ENCODE measurements at regions not wholly inside any gene's neighbourhood (a gene's known extent, or its start where the extent isn't known, plus 50 kb on each side); places are given as distances from the start of the nearest gene placed in this dataset.

- Histone ChIP-seq H4K20me1 (ENCODE audit: control insufficient read depth, extremely low read depth, insufficient read depth, low read length) (no peaks in the 10 kb centered on the region), H2AFZ (ENCODE audit: control insufficient read depth, low read length) (no peak overlapping the region), H3K27ac (ENCODE audit: control insufficient read depth, insufficient read depth, low read length) (no peak overlapping the region), H3K4me2 (ENCODE audit: control insufficient read depth, extremely low read depth, insufficient read depth, low read depth, low read length) (no peak overlapping the region), H3K4me3 (ENCODE audit: control insufficient read depth in 2 of 3, extremely low read depth in 1 of 3, insufficient read depth in 2 of 3, low read depth in 1 of 3, low read length in 3 of 3) (no peak overlapping the region), H3K4me1 (ENCODE audit: control insufficient read depth, extremely low read depth, insufficient read depth, low read length) (no peaks in the 10 kb centered on the region), H3K9ac (ENCODE audit: control insufficient read depth, extremely low read depth, insufficient read depth, low read length) (no peak overlapping the region), H3K27me3 (ENCODE audit: control insufficient read depth, extremely low read depth, insufficient read depth, low read length) (peaks cover 3% of the 10 kb centered on the region), H3K36me3 (ENCODE audit: control insufficient read depth in 2 of 2, extremely low read depth in 1 of 2, insufficient read depth in 2 of 2, low read length in 2 of 2) (no peaks in the 10 kb centered on the region), H3K9me1 (ENCODE audit: control insufficient read depth, extremely low read depth, insufficient read depth, low read length) (no peaks in the 10 kb centered on the region), H3K79me2 (ENCODE audit: control insufficient read depth, insufficient read depth, low read length) (no peaks in the 10 kb centered on the region), H3K9me3 (ENCODE audit: control insufficient read depth, low read depth, low read length) (no peaks in the 10 kb centered on the region)
- dilution Hi-C loops (cut with MboI; ENCODE audit: extremely low pct_ligation_motif_present, low sequenced_read_pairs): loop anchor here (25.0 kb wide), 1 partner anchor 587 kb away; no protein-coding TSS in a partner anchor
- DNase-seq (ENCODE audit: low read depth, low spot score): no peak
- no peak for TF ChIP-seq CTCF (optimal IDR thresholded peaks at IDR 0.05 in 1 of 3, IDR thresholded peaks at IDR 0.05 in 1 of 3, conservative IDR thresholded peaks at IDR 0.05 in 1 of 3; ENCODE audit: extremely low read depth in 1 of 3, insufficient read depth in 2 of 3, low read length in 3 of 3)
- TF ChIP-seq EZH2 (IDR thresholded peaks at IDR 0.05; ENCODE audit: low read length): no peak
- no peak for FAIRE-seq
Measured at GRCh38 chr13:76474356-76474755, 411.8 kb downstream of the KCTD12 start.

GRCh38 chr13:76473552-76474134 lies 412.6 kb downstream of the KCTD12 start:
- FAIRE-seq (peak; percentile 72), DNase-seq (ENCODE audit: low read depth, low spot score) (peak; percentile 30)
- H3K27me3 ChIP-seq (ENCODE audit: control insufficient read depth, extremely low read depth, insufficient read depth, low read length): peaks cover 3% of the 10 kb centered on the region
- H4K20me1 ChIP-seq (ENCODE audit: control insufficient read depth, extremely low read depth, insufficient read depth, low read length): no peaks in the 10 kb centered on the region
- dilution Hi-C loops (cut with MboI; ENCODE audit: extremely low pct_ligation_motif_present, low sequenced_read_pairs): loop anchor here (25.0 kb wide), 1 partner anchor 586 kb away; no protein-coding TSS in a partner anchor
- peak; percentile 66 to 84 (median 78) for TF ChIP-seq CTCF (optimal IDR thresholded peaks at IDR 0.05 in 1 of 3, IDR thresholded peaks at IDR 0.05 in 1 of 3, conservative IDR thresholded peaks at IDR 0.05 in 1 of 3; ENCODE audit: extremely low read depth in 1 of 3, insufficient read depth in 2 of 3, low read length in 3 of 3)
- no peak for TF ChIP-seq EZH2 (IDR thresholded peaks at IDR 0.05; ENCODE audit: low read length)
- no peaks in the 10 kb centered on the region for H3K9me1 ChIP-seq (ENCODE audit: control insufficient read depth, extremely low read depth, insufficient read depth, low read length)
- H2AFZ ChIP-seq (ENCODE audit: control insufficient read depth, low read length): no peak overlapping the region
- H3K27ac ChIP-seq (ENCODE audit: control insufficient read depth, insufficient read depth, low read length): no peak overlapping the region
- no peaks in the 10 kb centered on the region for H3K4me1 ChIP-seq (ENCODE audit: control insufficient read depth, extremely low read depth, insufficient read depth, low read length)
- no peak overlapping the region for H3K9ac ChIP-seq (ENCODE audit: control insufficient read depth, extremely low read depth, insufficient read depth, low read length)
- no peaks in the 10 kb centered on the region for H3K79me2 ChIP-seq (ENCODE audit: control insufficient read depth, insufficient read depth, low read length)
- no peaks in the 10 kb centered on the region for H3K9me3 ChIP-seq (ENCODE audit: control insufficient read depth, low read depth, low read length)
- no peaks in the 10 kb centered on the region for H3K36me3 ChIP-seq (ENCODE audit: control insufficient read depth in 2 of 2, extremely low read depth in 1 of 2, insufficient read depth in 2 of 2, low read length in 2 of 2)
- H3K4me2 ChIP-seq (ENCODE audit: control insufficient read depth, extremely low read depth, insufficient read depth, low read depth, low read length): no peak overlapping the region
- H3K4me3 ChIP-seq (ENCODE audit: control insufficient read depth in 2 of 3, extremely low read depth in 1 of 3, insufficient read depth in 2 of 3, low read depth in 1 of 3, low read length in 3 of 3): no peak overlapping the region
